ENCODE measurements at regions not wholly inside any gene's neighbourhood (a gene's known extent, or its start where the extent isn't known, plus 50 kb on each side); places are given as distances from the start of the nearest gene placed in this dataset.

- ATAC-seq: no peak
These were observed 327.7 kb upstream of the NAALADL2 start for GRCh38 chr3:174531262-174531982.

GRCh38 chr3:174532216-174532615 is 326.9 kb upstream of the NAALADL2 start:
- no peak for ATAC-seq
- TF ChIP-seq GLIS3 (CRISPR knock-in tag; IDR thresholded peaks at IDR 0.05): no peak
- TF ChIP-seq POU6F1 (CRISPR knock-in tag; IDR thresholded peaks at IDR 0.05; ENCODE audit: borderline replicate concordance, low read depth): no peak
- TF ChIP-seq ZFP30 (CRISPR knock-in tag; IDR thresholded peaks at IDR 0.05): no peak
- no peak for TF ChIP-seq TCF4 (CRISPR knock-in tag; IDR thresholded peaks at IDR 0.05; ENCODE audit: borderline replicate concordance)
- TF ChIP-seq ZNF8 (CRISPR knock-in tag; IDR thresholded peaks at IDR 0.05): no peak
- no peak for TF ChIP-seq BACH2 (CRISPR knock-in tag; IDR thresholded peaks at IDR 0.05; ENCODE audit: borderline replicate concordance)

More at GRCh38 chr3:174531262-174531982, 327.7 kb upstream of the NAALADL2 start:
- no peak for TF ChIP-seq ESRRG (CRISPR knock-in tag; IDR thresholded peaks at IDR 0.05)
- TF ChIP-seq ISL1 (CRISPR knock-in tag; IDR thresholded peaks at IDR 0.05): no peak
- no peak for TF ChIP-seq ARNTL (CRISPR knock-in tag; IDR thresholded peaks at IDR 0.05; ENCODE audit: borderline replicate concordance, low read depth)
- no peak for TF ChIP-seq TOX (CRISPR knock-in tag; IDR thresholded peaks at IDR 0.05; ENCODE audit: borderline replicate concordance)
- no peak for TF ChIP-seq ZFP30 (CRISPR knock-in tag; IDR thresholded peaks at IDR 0.05)
- TF ChIP-seq PPARA (CRISPR knock-in tag; IDR thresholded peaks at IDR 0.05; ENCODE audit: borderline replicate concordance): no peak
- no peak for TF ChIP-seq POU6F1 (CRISPR knock-in tag; IDR thresholded peaks at IDR 0.05; ENCODE audit: borderline replicate concordance, low read depth)

GRCh38 chr3:174532776-174533175 is 326.4 kb upstream of the NAALADL2 start:
- TF ChIP-seq GLIS3 (CRISPR knock-in tag; IDR thresholded peaks at IDR 0.05) (no peak), ZNF8 (CRISPR knock-in tag; IDR thresholded peaks at IDR 0.05) (no peak), OSR1 (CRISPR knock-in tag; IDR thresholded peaks at IDR 0.05) (no peak), ARNTL (CRISPR knock-in tag; IDR thresholded peaks at IDR 0.05; ENCODE audit: borderline replicate concordance, low read depth) (no peak), CSDC2 (CRISPR knock-in tag; IDR thresholded peaks at IDR 0.05) (no peak), ZFP30 (CRISPR knock-in tag; IDR thresholded peaks at IDR 0.05) (no peak), CREB5 (CRISPR knock-in tag; IDR thresholded peaks at IDR 0.05; ENCODE audit: low read depth) (no peak)
- ATAC-seq: no peak

- no peak for ATAC-seq
- TF ChIP-seq ARNTL (CRISPR knock-in tag; IDR thresholded peaks at IDR 0.05; ENCODE audit: borderline replicate concordance, low read depth): no peak
- no peak for TF ChIP-seq PATZ1 (CRISPR knock-in tag; IDR thresholded peaks at IDR 0.05; ENCODE audit: borderline replicate concordance)
- TF ChIP-seq TSHZ2 (CRISPR knock-in tag; IDR thresholded peaks at IDR 0.05): no peak
- no peak for TF ChIP-seq OSR1 (CRISPR knock-in tag; IDR thresholded peaks at IDR 0.05)
- no peak for TF ChIP-seq CREB5 (CRISPR knock-in tag; IDR thresholded peaks at IDR 0.05; ENCODE audit: low read depth)
- TF ChIP-seq BACH2 (CRISPR knock-in tag; IDR thresholded peaks at IDR 0.05; ENCODE audit: borderline replicate concordance): no peak
- no peak for TF ChIP-seq ZFP3 (CRISPR knock-in tag; IDR thresholded peaks at IDR 0.05)
- TF ChIP-seq PPARA (CRISPR knock-in tag; IDR thresholded peaks at IDR 0.05; ENCODE audit: borderline replicate concordance): no peak
- TF ChIP-seq CSDC2 (CRISPR knock-in tag; IDR thresholded peaks at IDR 0.05): no peak
- TF ChIP-seq ISL1 (CRISPR knock-in tag; IDR thresholded peaks at IDR 0.05): no peak
- no peak for TF ChIP-seq ZC3H10 (CRISPR knock-in tag; IDR thresholded peaks at IDR 0.05)
- TF ChIP-seq ZNF8 (CRISPR knock-in tag; IDR thresholded peaks at IDR 0.05): no peak
- TF ChIP-seq SNAI2 (CRISPR knock-in tag; IDR thresholded peaks at IDR 0.05): no peak
These were observed 325.8 kb upstream of the NAALADL2 start for GRCh38 chr3:174533286-174533685.
